ENCODE measurements at regions not wholly inside any gene's neighbourhood (a gene's known extent, or its start where the extent isn't known, plus 50 kb on each side); places are given as distances from the start of the nearest gene placed in this dataset.
"Not testable (repeated sequence)": the region's sequence is repeated elsewhere in the genome, so short reads cannot be mapped to it uniquely, and the experiment has no call there.

DNA sequence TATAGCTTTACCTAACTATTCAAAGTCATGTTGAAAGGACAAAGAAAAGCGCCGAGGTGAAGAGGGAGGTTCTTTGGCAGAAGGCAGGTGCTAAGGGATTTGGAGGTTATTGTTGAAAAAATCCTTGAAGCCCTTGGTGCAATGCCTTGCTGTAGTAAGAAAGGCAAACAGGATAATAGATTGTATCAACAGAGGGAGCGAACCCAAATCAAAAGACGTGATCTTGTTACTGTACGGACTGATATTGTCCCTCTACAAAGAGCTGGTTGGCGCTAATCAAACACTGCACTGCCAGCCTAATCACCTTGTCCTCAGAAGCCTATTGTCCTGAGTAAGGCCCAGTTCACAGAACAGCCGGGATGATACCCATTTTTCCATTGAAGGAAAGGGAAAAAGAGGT lies 182.9 kb downstream of the ZIC3 start:
- H3K36me3 ChIP-seq (ENCODE audit: control insufficient read depth, low read depth, low read length): no peaks in the 10 kb centered on the region
- H3K9ac ChIP-seq (ENCODE audit: low read length): no peak overlapping the region
- H3K4me1 ChIP-seq (ENCODE audit: control insufficient read depth, low read depth, low read length): peaks cover 49% of the 10 kb centered on the region
- no peaks in the 10 kb centered on the region for H3K27me3 ChIP-seq (ENCODE audit: control insufficient read depth, insufficient read depth, low read length)
- peak overlapping the region; percentile 70 for H3K27ac ChIP-seq (ENCODE audit: low read length)
- peaks cover under 1% of the 10 kb centered on the region for H3K9me3 ChIP-seq (ENCODE audit: control insufficient read depth, low read depth, low read length)
- peak overlapping the region; percentile 10 for H3K4me3 ChIP-seq (ENCODE audit: low read length)

GRCh38 chrX:137749246-137749645 lies 183.3 kb downstream of the ZIC3 start:
- no peaks in the 10 kb centered on the region for H3K36me3 ChIP-seq (ENCODE audit: control insufficient read depth, low read depth, low read length)
- peak overlapping the region; percentile 70 for H3K27ac ChIP-seq (ENCODE audit: low read length)
- H3K9me3 ChIP-seq (ENCODE audit: control insufficient read depth, low read depth, low read length): peaks cover 3% of the 10 kb centered on the region
- peaks cover 48% of the 10 kb centered on the region for H3K4me1 ChIP-seq (ENCODE audit: control insufficient read depth, low read depth, low read length)
- peak overlapping the region; percentile 16 for H3K4me3 ChIP-seq (ENCODE audit: low read length)
- no peak overlapping the region for H3K9ac ChIP-seq (ENCODE audit: low read length)
- no peaks in the 10 kb centered on the region for H3K27me3 ChIP-seq (ENCODE audit: control insufficient read depth, insufficient read depth, low read length)

- H3K4me3 ChIP-seq (ENCODE audit: low read length): no peak overlapping the region
- no peak overlapping the region for H3K9ac ChIP-seq (ENCODE audit: low read length)
- H3K27ac ChIP-seq (ENCODE audit: low read length): no peak overlapping the region
- no peaks in the 10 kb centered on the region for H3K27me3 ChIP-seq (ENCODE audit: control insufficient read depth, insufficient read depth, low read length)
- no peaks in the 10 kb centered on the region for H3K36me3 ChIP-seq (ENCODE audit: control insufficient read depth, low read depth, low read length)
- no peaks in the 10 kb centered on the region for H3K4me1 ChIP-seq (ENCODE audit: control insufficient read depth, low read depth, low read length)
- peaks cover 26% of the 10 kb centered on the region for H3K9me3 ChIP-seq (ENCODE audit: control insufficient read depth, low read depth, low read length)
Measured at GRCh38 chrX:137771537-137771936, 205.6 kb downstream of the ZIC3 start.

- Histone ChIP-seq H3K27ac (ENCODE audit: low read length) (no peak overlapping the region), H3K9me3 (ENCODE audit: control insufficient read depth, low read depth, low read length) (no peaks in the 10 kb centered on the region), H3K4me3 (ENCODE audit: low read length) (no peak overlapping the region), H3K4me1 (ENCODE audit: control insufficient read depth, low read depth, low read length) (no peaks in the 10 kb centered on the region), H3K36me3 (ENCODE audit: control insufficient read depth, low read depth, low read length) (no peaks in the 10 kb centered on the region), H3K27me3 (ENCODE audit: control insufficient read depth, insufficient read depth, low read length) (no peaks in the 10 kb centered on the region), H3K9ac (ENCODE audit: low read length) (no peak overlapping the region)
Measured at GRCh38 chrX:137792214-137792613, 226.3 kb downstream of the ZIC3 start.

DNA sequence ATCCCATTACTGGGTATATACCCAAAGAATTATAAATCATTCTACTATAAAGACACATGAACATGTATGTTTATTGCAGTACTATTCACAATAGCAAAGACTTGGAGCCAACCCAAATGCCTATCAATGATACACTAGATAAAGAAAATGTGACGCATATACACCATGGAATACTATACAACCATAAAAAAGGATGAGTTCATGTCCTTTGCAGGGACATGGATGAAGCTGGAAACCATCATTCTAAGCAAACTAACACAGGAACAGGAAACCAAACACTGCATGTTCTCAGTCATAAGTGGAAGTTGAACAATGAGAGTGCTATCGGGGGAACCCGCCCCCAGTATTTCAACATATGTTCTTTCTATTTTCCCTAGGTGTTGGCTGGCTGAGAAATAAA lies 232.0 kb downstream of the ZIC3 start:
- not testable (repeated sequence) for H3K36me3 ChIP-seq (ENCODE audit: control insufficient read depth, low read depth, low read length); H3K9ac ChIP-seq (ENCODE audit: low read length); H3K27ac ChIP-seq (ENCODE audit: low read length); H3K9me3 ChIP-seq (ENCODE audit: control insufficient read depth, low read depth, low read length); H3K4me3 ChIP-seq (ENCODE audit: low read length); H3K27me3 ChIP-seq (ENCODE audit: control insufficient read depth, insufficient read depth, low read length); H3K4me1 ChIP-seq (ENCODE audit: control insufficient read depth, low read depth, low read length)

- Histone ChIP-seq H3K9ac (ENCODE audit: low read length) (no peak overlapping the region), H3K4me1 (ENCODE audit: control insufficient read depth, low read depth, low read length) (peaks cover 3% of the 10 kb centered on the region), H3K9me3 (ENCODE audit: control insufficient read depth, low read depth, low read length) (peaks cover 11% of the 10 kb centered on the region), H3K27ac (ENCODE audit: low read length) (no peak overlapping the region), H3K36me3 (ENCODE audit: control insufficient read depth, low read depth, low read length) (no peaks in the 10 kb centered on the region), H3K27me3 (ENCODE audit: control insufficient read depth, insufficient read depth, low read length) (no peaks in the 10 kb centered on the region), H3K4me3 (ENCODE audit: low read length) (no peak overlapping the region)
Measured at GRCh38 chrX:137823257-137823656, 257.3 kb downstream of the ZIC3 start.

GRCh38 chrX:137847376-137847775 lies 281.4 kb downstream of the ZIC3 start:
- H3K9me3 ChIP-seq (ENCODE audit: control insufficient read depth, low read depth, low read length): peaks cover 20% of the 10 kb centered on the region
- H3K27me3 ChIP-seq (ENCODE audit: control insufficient read depth, insufficient read depth, low read length): no peaks in the 10 kb centered on the region
- no peak overlapping the region for H3K27ac ChIP-seq (ENCODE audit: low read length)
- peaks cover 12% of the 10 kb centered on the region for H3K4me1 ChIP-seq (ENCODE audit: control insufficient read depth, low read depth, low read length)
- H3K4me3 ChIP-seq (ENCODE audit: low read length): no peak overlapping the region
- H3K9ac ChIP-seq (ENCODE audit: low read length): no peak overlapping the region
- no peaks in the 10 kb centered on the region for H3K36me3 ChIP-seq (ENCODE audit: control insufficient read depth, low read depth, low read length)

DNA sequence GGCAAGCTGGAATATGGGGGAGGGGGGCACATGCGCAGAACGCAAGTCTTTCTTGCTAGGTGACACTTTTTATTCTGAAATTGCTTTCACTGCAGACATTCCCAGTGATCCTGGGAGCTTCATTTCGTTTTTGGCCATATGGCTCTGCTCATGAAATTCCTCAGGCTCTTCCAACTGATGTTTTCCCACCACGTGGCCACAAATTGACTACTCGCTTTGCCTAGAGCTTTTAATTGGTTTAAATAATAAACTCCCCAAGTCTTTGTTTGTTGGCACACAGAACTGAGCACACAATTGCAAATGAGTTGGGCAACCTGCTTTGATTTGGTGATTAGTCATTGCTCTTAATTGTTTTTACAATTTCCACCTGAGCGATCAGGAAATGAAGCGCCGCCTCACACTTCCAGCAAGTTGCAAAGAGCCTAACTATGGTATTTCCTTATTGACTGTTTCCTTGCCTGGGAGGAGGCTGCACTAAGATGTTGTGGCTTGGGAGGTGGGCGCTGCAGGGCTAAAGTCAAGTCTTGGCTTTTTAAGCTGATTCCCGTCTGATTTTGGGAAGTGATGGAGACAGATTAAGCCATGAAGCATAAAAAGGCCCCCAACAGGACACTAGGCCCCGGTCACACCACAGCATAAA lies 282.5 kb downstream of the ZIC3 start:
- Histone ChIP-seq H3K9me3 (ENCODE audit: control insufficient read depth, low read depth, low read length) (peaks cover 21% of the 10 kb centered on the region), H3K4me1 (ENCODE audit: control insufficient read depth, low read depth, low read length) (peaks cover 12% of the 10 kb centered on the region), H3K27me3 (ENCODE audit: control insufficient read depth, insufficient read depth, low read length) (no peaks in the 10 kb centered on the region), H3K36me3 (ENCODE audit: control insufficient read depth, low read depth, low read length) (no peaks in the 10 kb centered on the region), H3K27ac (ENCODE audit: low read length) (no peak overlapping the region), H3K4me3 (ENCODE audit: low read length) (no peak overlapping the region), H3K9ac (ENCODE audit: low read length) (no peak overlapping the region)

GRCh38 chrX:137852502-137852901 lies 286.6 kb downstream of the ZIC3 start:
- H3K4me1 ChIP-seq (ENCODE audit: control insufficient read depth, low read depth, low read length): peaks cover 12% of the 10 kb centered on the region
- no peak overlapping the region for H3K27ac ChIP-seq (ENCODE audit: low read length)
- peaks cover 24% of the 10 kb centered on the region for H3K9me3 ChIP-seq (ENCODE audit: control insufficient read depth, low read depth, low read length)
- H3K4me3 ChIP-seq (ENCODE audit: low read length): no peak overlapping the region
- H3K9ac ChIP-seq (ENCODE audit: low read length): no peak overlapping the region
- H3K36me3 ChIP-seq (ENCODE audit: control insufficient read depth, low read depth, low read length): no peaks in the 10 kb centered on the region
- H3K27me3 ChIP-seq (ENCODE audit: control insufficient read depth, insufficient read depth, low read length): no peaks in the 10 kb centered on the region

GRCh38 chrX:137855490-137855889 lies 289.6 kb downstream of the ZIC3 start:
- no peak overlapping the region for H3K4me3 ChIP-seq (ENCODE audit: low read length)
- H3K4me1 ChIP-seq (ENCODE audit: control insufficient read depth, low read depth, low read length): peaks cover 4% of the 10 kb centered on the region

GRCh38 chrX:137858106-137858505 lies 292.2 kb downstream of the ZIC3 start:
- Histone ChIP-seq H3K9ac (ENCODE audit: low read length) (no peak overlapping the region), H3K27me3 (ENCODE audit: control insufficient read depth, insufficient read depth, low read length) (no peaks in the 10 kb centered on the region), H3K4me1 (ENCODE audit: control insufficient read depth, low read depth, low read length) (no peaks in the 10 kb centered on the region), H3K9me3 (ENCODE audit: control insufficient read depth, low read depth, low read length) (peaks cover 7% of the 10 kb centered on the region), H3K27ac (ENCODE audit: low read length) (no peak overlapping the region), H3K36me3 (ENCODE audit: control insufficient read depth, low read depth, low read length) (no peaks in the 10 kb centered on the region), H3K4me3 (ENCODE audit: low read length) (no peak overlapping the region)

More at GRCh38 chrX:137855490-137855889, 289.6 kb downstream of the ZIC3 start:
- Histone ChIP-seq H3K9me3 (ENCODE audit: control insufficient read depth, low read depth, low read length) (peaks cover 18% of the 10 kb centered on the region), H3K27me3 (ENCODE audit: control insufficient read depth, insufficient read depth, low read length) (no peaks in the 10 kb centered on the region), H3K36me3 (ENCODE audit: control insufficient read depth, low read depth, low read length) (no peaks in the 10 kb centered on the region), H3K27ac (ENCODE audit: low read length) (no peak overlapping the region), H3K9ac (ENCODE audit: low read length) (no peak overlapping the region)

DNA sequence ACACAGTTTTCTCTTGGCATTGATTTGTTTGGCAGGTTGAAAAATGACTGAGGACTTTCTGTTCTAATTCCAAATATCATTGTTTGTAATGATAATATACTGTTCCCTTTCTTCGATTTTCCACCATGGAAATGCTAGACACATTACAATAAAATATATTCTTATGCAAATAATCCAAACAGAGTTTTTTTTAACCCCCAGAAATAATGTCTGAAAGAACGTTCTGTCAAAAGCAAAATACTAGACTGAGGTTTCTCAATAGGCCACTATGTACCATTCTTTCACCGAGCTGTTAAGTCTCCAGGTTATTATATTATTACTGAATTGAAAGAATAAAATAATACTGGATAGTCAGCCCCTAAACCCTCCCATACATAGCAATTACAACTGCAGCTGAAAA lies 312.5 kb downstream of the ZIC3 start:
- Histone ChIP-seq H3K27me3 (ENCODE audit: control insufficient read depth, insufficient read depth, low read length) (no peaks in the 10 kb centered on the region), H3K4me3 (ENCODE audit: low read length) (no peak overlapping the region), H3K36me3 (ENCODE audit: control insufficient read depth, low read depth, low read length) (no peaks in the 10 kb centered on the region), H3K9me3 (ENCODE audit: control insufficient read depth, low read depth, low read length) (peaks cover 6% of the 10 kb centered on the region), H3K4me1 (ENCODE audit: control insufficient read depth, low read depth, low read length) (no peaks in the 10 kb centered on the region), H3K27ac (ENCODE audit: low read length) (no peak overlapping the region), H3K9ac (ENCODE audit: low read length) (no peak overlapping the region)

Data from iPS-18a (cell line).